IPS-NIHi7 (cell line): ENCODE measurements at regions not wholly inside any gene's neighbourhood (a gene's known extent, or its start where the extent isn't known, plus 50 kb on each side); places are given as distances from the start of the nearest gene placed in this dataset.
"Not testable (repeated sequence)": the region's sequence is repeated elsewhere in the genome, so short reads cannot be mapped to it uniquely, and the experiment has no call there.

Experiments
- DNase-seq: peaks from one replicate; pipeline ENCODE4 v3.0.0; 2012; ENCODE audit warnings: mixed read lengths; ENCODE audit errors: extremely low spot score

- DNase-seq = no peak
Measured at GRCh38 chr3:187795207-187795960, 50.1 kb upstream of the BCL6 start.

- DNase-seq = no peak
Measured at GRCh38 chr3:187798126-187798525, 52.9 kb upstream of the BCL6 start.

GRCh38 chr3:187798531-187799530, 53.6 kb upstream of the BCL6 start:
- DNase-seq = no peak

GRCh38 chr3:187799942-187800641, 54.8 kb upstream of the BCL6 start:
- no peak for DNase-seq

- DNase-seq = no peak
Measured at GRCh38 chr3:187801152-187801551, 55.9 kb upstream of the BCL6 start.

GRCh38 chr3:187802203-187802927, 57.1 kb upstream of the BCL6 start:
- no peak for DNase-seq

GRCh38 chr3:187802928-187803259, 57.6 kb upstream of the BCL6 start:
- no peak for DNase-seq

GRCh38 chr3:187804120-187804744, 59.0 kb upstream of the BCL6 start:
- DNase-seq = no peak

GRCh38 chr3:187804745-187805121, 59.5 kb upstream of the BCL6 start:
- DNase-seq = no peak

GRCh38 chr3:187805774-187806173, 60.5 kb upstream of the BCL6 start:
- DNase-seq = no peak

- DNase-seq = no peak
Measured at GRCh38 chr3:187807086-187807862, 62.0 kb upstream of the BCL6 start.

- DNase-seq = no peak
Measured at GRCh38 chr3:187808527-187808895, 63.2 kb upstream of the BCL6 start.

GRCh38 chr3:187809612-187809991, 64.3 kb upstream of the BCL6 start:
- no peak for DNase-seq

GRCh38 chr3:187810021-187810446, 64.8 kb upstream of the BCL6 start:
- no peak for DNase-seq

- no peak for DNase-seq
Measured at GRCh38 chr3:187811585-187812250, 66.5 kb upstream of the BCL6 start.

- DNase-seq = no peak
Measured at GRCh38 chr3:187812496-187812895, 67.2 kb upstream of the BCL6 start.

GRCh38 chr3:187813198-187813597, 67.9 kb upstream of the BCL6 start:
- no peak for DNase-seq

- DNase-seq = not testable (repeated sequence)
Measured at GRCh38 chr3:187817766-187818165, 72.5 kb upstream of the BCL6 start.

GRCh38 chr3:187821616-187822317, 76.5 kb upstream of the BCL6 start:
- DNase-seq = no peak
